RPMI7951 (cell line): ENCODE measurements at regions not wholly inside any gene's neighbourhood (a gene's known extent, or its start where the extent isn't known, plus 50 kb on each side); places are given as distances from the start of the nearest gene placed in this dataset.

Experiments used
- DNase-seq: peaks from one replicate; pipeline ENCODE4 v3.0.0-alpha.2; 2012; ENCODE audit warnings: low read depth

- DNase-seq = no peak
Measured at GRCh38 chr5:116696366-116696765, 121.7 kb upstream of the SEMA6A start.

GRCh38 chr5:116695681-116696080, 121.1 kb upstream of the SEMA6A start:
- no peak for DNase-seq

GRCh38 chr5:116686438-116686837, 111.8 kb upstream of the SEMA6A start:
- DNase-seq = no peak

- DNase-seq = no peak
Measured at GRCh38 chr5:116685931-116686330, 111.3 kb upstream of the SEMA6A start.

- no peak for DNase-seq
Measured at GRCh38 chr5:116685069-116685468, 110.4 kb upstream of the SEMA6A start.

- no peak for DNase-seq
Measured at GRCh38 chr5:116681334-116682013, 106.9 kb upstream of the SEMA6A start.

- peak; percentile 11 for DNase-seq
Measured at GRCh38 chr5:116675626-116675910, 100.9 kb upstream of the SEMA6A start.

- no peak for DNase-seq
Measured at GRCh38 chr5:116674881-116675625, 100.4 kb upstream of the SEMA6A start.

GRCh38 chr5:116673453-116673852, 98.8 kb upstream of the SEMA6A start:
- no peak for DNase-seq

GRCh38 chr5:116672203-116672602, 97.6 kb upstream of the SEMA6A start:
- DNase-seq = no peak

GRCh38 chr5:116671211-116671736, 96.7 kb upstream of the SEMA6A start:
- no peak for DNase-seq

- no peak for DNase-seq
Measured at GRCh38 chr5:116669261-116670031, 94.8 kb upstream of the SEMA6A start.

- no peak for DNase-seq
Measured at GRCh38 chr5:116668390-116668789, 93.8 kb upstream of the SEMA6A start.

- no peak for DNase-seq
Measured at GRCh38 chr5:116666901-116667300, 92.3 kb upstream of the SEMA6A start.

GRCh38 chr5:116664988-116665387, 90.4 kb upstream of the SEMA6A start:
- no peak for DNase-seq

- DNase-seq = no peak
Measured at GRCh38 chr5:116663081-116663480, 88.5 kb upstream of the SEMA6A start.

- DNase-seq = no peak
Measured at GRCh38 chr5:116661419-116661818, 86.8 kb upstream of the SEMA6A start.

GRCh38 chr5:116660929-116661328, 86.3 kb upstream of the SEMA6A start:
- no peak for DNase-seq

- no peak for DNase-seq
Measured at GRCh38 chr5:116658830-116659229, 84.2 kb upstream of the SEMA6A start.

- no peak for DNase-seq
Measured at GRCh38 chr5:116658141-116658540, 83.5 kb upstream of the SEMA6A start.

GRCh38 chr5:116655431-116655830, 80.8 kb upstream of the SEMA6A start:
- DNase-seq = no peak

- no peak for DNase-seq
Measured at GRCh38 chr5:116654925-116655324, 80.3 kb upstream of the SEMA6A start.

GRCh38 chr5:116652903-116653302, 78.3 kb upstream of the SEMA6A start:
- DNase-seq = peak; percentile 1
